CD14-positive monocyte (primary cell): ENCODE measurements at regions not wholly inside any gene's neighbourhood (a gene's known extent, or its start where the extent isn't known, plus 50 kb on each side); places are given as distances from the start of the nearest gene placed in this dataset.

Experiments used
- DNase-seq, 3 donors: peaks; one replicate each; pipeline ENCODE4 v3.0.0-alpha.2; 2011 to 2022
- H2AFZ ChIP-seq: 2 replicates; pipeline ENCODE4 v1.6.0; 2012; ENCODE audit warnings: mild to moderate bottlenecking, low read depth, low read length, inconsistent platforms; ENCODE audit not compliant: insufficient read depth, poor library complexity, severe bottlenecking
- H3K27ac ChIP-seq, 2 donors: 1 replicate in 1 of 2; 2 replicates in 1 of 2; pipeline ENCODE4 v1.5.1; 2012 to 2013; ENCODE audit warnings: low read length in 2 of 2, control low read depth in 1 of 2, inconsistent platforms in 1 of 2, low read depth in 1 of 2, mild to moderate bottlenecking in 1 of 2
- H3K27me3 ChIP-seq, 2 donors: one replicate each; pipeline versions ENCODE4 v1.6.0 to v1.6.1; 2011 to 2013; ENCODE audit warnings: low read length in 2 of 2; ENCODE audit not compliant: control insufficient read depth in 2 of 2, insufficient read depth in 2 of 2
- H3K36me3 ChIP-seq, 2 donors: replicated peaks in 1 of 2; 1 replicate in 1 of 2; 2 replicates in 1 of 2; pipeline versions ENCODE4 v1.5.1 to v1.6.1; 2012 to 2013; ENCODE audit warnings: low read length in 2 of 2, control low read depth in 1 of 2, inconsistent platforms in 1 of 2, mild to moderate bottlenecking in 1 of 2; ENCODE audit not compliant: insufficient read depth in 2 of 2, control insufficient read depth in 1 of 2
- H3K4me1 ChIP-seq, 2 donors: 1 replicate in 1 of 2; 2 replicates in 1 of 2; pipeline versions ENCODE4 v1.5.1 to v1.6.1; 2012 to 2013; ENCODE audit warnings: low read length in 2 of 2, control low read depth in 1 of 2, inconsistent platforms in 1 of 2, mild to moderate bottlenecking in 1 of 2, moderate library complexity in 1 of 2; ENCODE audit not compliant: insufficient read depth in 2 of 2, control insufficient read depth in 1 of 2
- H3K4me2 ChIP-seq: replicated peaks from 2 replicates; pipeline ENCODE3; 2012; ENCODE audit warnings: low read length, moderate library complexity, mild to moderate bottlenecking; ENCODE audit not compliant: poor library complexity, severe bottlenecking; ENCODE audit errors: extremely low read depth
- H3K4me3 ChIP-seq, 3 experiments: fragments of 200-600 bp in 1 of 3; sonication (generic) in 1 of 3; replicated peaks in 1 of 3; 1 replicate in 2 of 3; 2 replicates in 1 of 3; pipeline ENCODE4 v1.5.1; 2011 to 2013; ENCODE audit warnings: low read length in 3 of 3, mild to moderate bottlenecking in 3 of 3, control low read depth in 2 of 3, low read depth in 2 of 3, inconsistent platforms in 1 of 3, moderate library complexity in 1 of 3
- H3K79me2 ChIP-seq: 2 replicates; pipeline ENCODE4 v1.6.0; 2012; ENCODE audit warnings: mild to moderate bottlenecking, control low read depth, inconsistent platforms, low read length, moderate library complexity; ENCODE audit not compliant: insufficient read depth
- H3K9ac ChIP-seq: 2 replicates; pipeline ENCODE4 v1.6.0; 2017; ENCODE audit warnings: low read length, mild to moderate bottlenecking; ENCODE audit not compliant: insufficient read depth, poor library complexity, severe bottlenecking
- H3K9me3 ChIP-seq, 2 donors: replicated peaks in 1 of 2; 1 replicate in 1 of 2; 2 replicates in 1 of 2; pipeline versions ENCODE4 v1.5.1 to v1.6.1; 2012 to 2013; ENCODE audit warnings: low read length in 2 of 2, control low read depth in 1 of 2; ENCODE audit not compliant: control insufficient read depth in 1 of 2, insufficient read depth in 1 of 2
- H4K20me1 ChIP-seq: 2 replicates; pipeline ENCODE4 v1.6.0; 2012; ENCODE audit warnings: mild to moderate bottlenecking, low read length, control low read depth, moderate library complexity; ENCODE audit not compliant: insufficient read depth
- H3K27ac Mint-ChIP-seq, 7 donors: one replicate each; pipeline ENCODE4 v1.8.0; 2020; ENCODE audit warnings: mild to moderate bottlenecking in 7 of 7, mixed read lengths in 7 of 7, moderate library complexity in 6 of 7, inconsistent platforms in 2 of 7
- H3K27me3 Mint-ChIP-seq, 3 donors: one replicate each; pipeline ENCODE4 v1.8.0; 2021 to 2022; ENCODE audit warnings: low read depth in 3 of 3, mild to moderate bottlenecking in 3 of 3, mixed read lengths in 3 of 3, moderate library complexity in 3 of 3, inconsistent platforms in 1 of 3
- H3K36me3 Mint-ChIP-seq, 2 donors: one replicate each; pipeline ENCODE4 v1.8.0; 2020; ENCODE audit warnings: mixed read lengths in 2 of 2, inconsistent platforms in 1 of 2, mild to moderate bottlenecking in 1 of 2
- H3K4me1 Mint-ChIP-seq: one replicate; pipeline ENCODE4 v1.8.0; 2020; ENCODE audit warnings: mild to moderate bottlenecking, mixed read lengths
- H3K4me3 Mint-ChIP-seq, 2 donors: one replicate each; pipeline ENCODE4 v1.8.0; 2020; ENCODE audit warnings: mild to moderate bottlenecking in 2 of 2, mixed read lengths in 2 of 2, moderate library complexity in 1 of 2
- H3K9me3 Mint-ChIP-seq, 7 donors: one replicate each; pipeline ENCODE4 v1.8.0; 2020 to 2022; ENCODE audit warnings: mixed read lengths in 7 of 7, mild to moderate bottlenecking in 6 of 7, moderate library complexity in 6 of 7, inconsistent platforms in 2 of 7
- WGBS: methylation state at CpG from one replicate; pipeline ENCODE4 v1.1.5; 2013; ENCODE audit warnings: missing lambda C conversion rate; ENCODE audit not compliant: insufficient coverage; 5-methylcytosine and 5-hydroxymethylcytosine counted together
- intact Hi-C, 2 donors: fragments of 100-400 bp; cut with micrococcal nuclease; formaldehyde crosslinking; loops; one replicate each; pipeline versions ENCODE4 v1.15.0 to v1.15.1; 2023
- TF ChIP-seq, protein P1 (sequence below): fragments of 200-600 bp; IDR thresholded peaks from one replicate; pipeline ENCODE4 v1.8.0; 2022; ENCODE audit warnings: antibody characterized with exemption, mild to moderate bottlenecking

DNA sequence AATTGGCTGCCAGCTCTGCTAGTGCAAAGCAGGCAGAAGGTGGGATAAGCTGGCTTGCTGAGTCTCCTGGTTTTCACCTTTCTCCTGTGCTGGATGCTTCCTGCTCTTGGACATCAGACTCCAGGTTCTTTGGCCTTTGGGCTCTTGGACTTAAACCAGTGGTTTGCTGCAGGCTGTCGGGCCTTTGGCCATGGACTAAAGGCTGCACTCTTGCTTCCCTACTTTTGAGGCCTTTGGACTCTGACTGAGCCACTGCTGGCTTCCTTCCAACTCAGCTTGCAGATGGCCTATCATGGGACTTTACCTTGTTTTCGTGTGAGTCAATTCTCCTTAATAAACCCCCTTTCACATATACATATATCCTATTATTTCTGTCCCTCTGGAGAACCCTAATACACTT lies 1293.9 kb upstream of the CDH6 start:
- no peak for DNase-seq
- Histone ChIP-seq H2AFZ (no peak overlapping the region), H3K9ac (no peak overlapping the region), H3K4me1 (no peaks in the 10 kb centered on the region), H3K4me3 (no peak overlapping the region), H3K36me3 (no peaks in the 10 kb centered on the region), H3K27ac (no peak overlapping the region), H3K4me2 (no peak overlapping the region), H3K79me2 (no peaks in the 10 kb centered on the region), H3K9me3 (peaks cover 0 to 11% of the 10 kb centered on the region in 2 donors), H4K20me1 (no peaks in the 10 kb centered on the region), H3K27me3 (no peaks in the 10 kb centered on the region)
- intact Hi-C loops = no loop called here
- H3K4me3 Mint-ChIP-seq = no peak overlapping the region
- WGBS = 93% methylated on average over 1 of the region's 2 CpGs
- H3K9me3 Mint-ChIP-seq = peaks cover 0 to 3% (median 2%) of the 10 kb centered on the region in 7 donors
- no peaks in the 10 kb centered on the region for H3K36me3 Mint-ChIP-seq
- H3K27ac Mint-ChIP-seq = no peak overlapping the region
- H3K27me3 Mint-ChIP-seq = peaks cover 0 to 1% (median 0%) of the 10 kb centered on the region in 3 donors
- TF ChIP-seq, protein P1, sequence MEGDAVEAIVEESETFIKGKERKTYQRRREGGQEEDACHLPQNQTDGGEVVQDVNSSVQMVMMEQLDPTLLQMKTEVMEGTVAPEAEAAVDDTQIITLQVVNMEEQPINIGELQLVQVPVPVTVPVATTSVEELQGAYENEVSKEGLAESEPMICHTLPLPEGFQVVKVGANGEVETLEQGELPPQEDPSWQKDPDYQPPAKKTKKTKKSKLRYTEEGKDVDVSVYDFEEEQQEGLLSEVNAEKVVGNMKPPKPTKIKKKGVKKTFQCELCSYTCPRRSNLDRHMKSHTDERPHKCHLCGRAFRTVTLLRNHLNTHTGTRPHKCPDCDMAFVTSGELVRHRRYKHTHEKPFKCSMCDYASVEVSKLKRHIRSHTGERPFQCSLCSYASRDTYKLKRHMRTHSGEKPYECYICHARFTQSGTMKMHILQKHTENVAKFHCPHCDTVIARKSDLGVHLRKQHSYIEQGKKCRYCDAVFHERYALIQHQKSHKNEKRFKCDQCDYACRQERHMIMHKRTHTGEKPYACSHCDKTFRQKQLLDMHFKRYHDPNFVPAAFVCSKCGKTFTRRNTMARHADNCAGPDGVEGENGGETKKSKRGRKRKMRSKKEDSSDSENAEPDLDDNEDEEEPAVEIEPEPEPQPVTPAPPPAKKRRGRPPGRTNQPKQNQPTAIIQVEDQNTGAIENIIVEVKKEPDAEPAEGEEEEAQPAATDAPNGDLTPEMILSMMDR = no peak
- no peaks in the 10 kb centered on the region for H3K4me1 Mint-ChIP-seq

DNA sequence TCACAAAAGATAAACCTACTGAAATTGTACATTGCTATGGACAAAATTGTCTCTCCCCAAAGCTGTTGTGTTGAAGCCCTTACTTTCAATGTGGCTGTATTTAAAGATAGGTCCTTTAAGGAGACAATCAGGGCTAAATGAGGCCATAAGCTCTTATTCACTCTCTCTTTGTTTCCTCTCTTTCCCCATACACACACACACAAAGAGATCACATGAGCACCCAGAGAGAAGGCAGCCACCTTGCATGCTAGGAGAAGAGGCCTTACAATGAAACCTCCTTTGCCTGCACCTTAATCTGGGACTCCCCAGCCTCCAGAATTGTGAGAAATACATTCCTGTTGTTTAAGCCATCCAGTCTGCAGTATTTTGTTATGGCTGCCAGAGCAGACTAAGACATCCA lies 1295.6 kb upstream of the CDH6 start:
- H3K4me2 ChIP-seq = no peak overlapping the region
- Mint-ChIP-seq H3K27me3 (peaks cover 0 to 1% (median 0%) of the 10 kb centered on the region in 3 donors), H3K9me3 (peaks cover 0 to 3% (median 1%) of the 10 kb centered on the region in 7 donors), H3K36me3 (no peaks in the 10 kb centered on the region), H3K27ac (no peak overlapping the region), H3K4me1 (no peaks in the 10 kb centered on the region), H3K4me3 (no peak overlapping the region)
- H3K4me1 ChIP-seq = no peaks in the 10 kb centered on the region
- TF ChIP-seq, protein P1 = no peak
- H4K20me1 ChIP-seq = no peaks in the 10 kb centered on the region
- no peak overlapping the region for H2AFZ ChIP-seq
- intact Hi-C loops = no loop called here
- H3K27ac ChIP-seq = no peak overlapping the region
- H3K36me3 ChIP-seq = no peaks in the 10 kb centered on the region
- no peak overlapping the region for H3K4me3 ChIP-seq
- H3K27me3 ChIP-seq = no peaks in the 10 kb centered on the region
- no peaks in the 10 kb centered on the region for H3K79me2 ChIP-seq
- H3K9ac ChIP-seq = no peak overlapping the region
- no peak for DNase-seq
- H3K9me3 ChIP-seq = peaks cover 0 to 8% of the 10 kb centered on the region in 2 donors
